Cardiac muscle cell (in vitro differentiated cells and primary cell): ENCODE measurements at regions not wholly inside any gene's neighbourhood (a gene's known extent, or its start where the extent isn't known, plus 50 kb on each side); places are given as distances from the start of the nearest gene placed in this dataset.
A peak's percentile ranks its signal among the peaks of the same experiment; 100 is the strongest.
"Not testable (repeated sequence)": the region's sequence is repeated elsewhere in the genome, so short reads cannot be mapped to it uniquely, and the experiment has no call there.

Source experiments
- DNase-seq, 2 donors: peaks; one replicate each; pipeline versions ENCODE4 v3.0.0 to v3.0.0-alpha.2; 2010 to 2017; ENCODE audit warnings: low read depth in 1 of 2, low spot score in 1 of 2
- H3K27ac ChIP-seq: fragments of 200-600 bp; sonication (generic); 2 replicates; pipeline ENCODE4 v1.5.1; 2016
- H3K27me3 ChIP-seq: fragments of 200-600 bp; sonication (generic); 2 replicates; pipeline ENCODE4 v1.6.0; 2016; ENCODE audit warnings: control low read depth
- H3K36me3 ChIP-seq: fragments of 200-600 bp; sonication (generic); 2 replicates; pipeline ENCODE4 v1.5.1; 2016; ENCODE audit warnings: control low read depth
- H3K4me1 ChIP-seq: fragments of 200-600 bp; sonication (generic); 2 replicates; pipeline ENCODE4 v1.8.1; 2017; ENCODE audit warnings: low read depth, mild to moderate bottlenecking, mixed run types
- H3K4me3 ChIP-seq: fragments of 200-600 bp; sonication (generic); 2 replicates; pipeline ENCODE4 v1.5.1; 2016; ENCODE audit warnings: mild to moderate bottlenecking
- H3K9me3 ChIP-seq: fragments of 200-600 bp; sonication (generic); 2 replicates; pipeline ENCODE4 v1.5.1; 2017; ENCODE audit warnings: low read depth, mild to moderate bottlenecking, control low read depth
- CTCF ChIP-seq: IDR thresholded peaks from 2 replicates; pipeline ENCODE4 v1.5.1; 2012; ENCODE audit warnings: low read depth, mild to moderate bottlenecking, low read length

- no peak for TF ChIP-seq CTCF
- H3K27me3 ChIP-seq: no peaks in the 10 kb centered on the region
- H3K4me1 ChIP-seq: peaks cover 7% of the 10 kb centered on the region
- no peak overlapping the region for H3K4me3 ChIP-seq
- no peaks in the 10 kb centered on the region for H3K36me3 ChIP-seq
- no peak overlapping the region for H3K27ac ChIP-seq
- no peaks in the 10 kb centered on the region for H3K9me3 ChIP-seq
- DNase-seq: no peak
These were observed 57.5 kb upstream of the LMO2 start for GRCh38 chr11:33949252-33949913.

GRCh38 chr11:33948494-33948893 lies 56.6 kb upstream of the LMO2 start:
- no peak for DNase-seq
- Histone ChIP-seq H3K27ac (no peak overlapping the region), H3K4me3 (no peak overlapping the region), H3K27me3 (no peaks in the 10 kb centered on the region), H3K4me1 (peaks cover 7% of the 10 kb centered on the region), H3K9me3 (no peaks in the 10 kb centered on the region), H3K36me3 (no peaks in the 10 kb centered on the region)
- TF ChIP-seq CTCF: no peak

- H3K36me3 ChIP-seq, H3K4me3 ChIP-seq, H3K27ac ChIP-seq, H3K27me3 ChIP-seq, H3K9me3 ChIP-seq, H3K4me1 ChIP-seq, DNase-seq: not testable (repeated sequence)
These were observed 56.0 kb upstream of the LMO2 start for GRCh38 chr11:33947918-33948317.

GRCh38 chr11:33946930-33947329 lies 55.1 kb upstream of the LMO2 start:
- Histone ChIP-seq H3K27ac (no peak overlapping the region), H3K9me3 (no peaks in the 10 kb centered on the region), H3K4me3 (no peak overlapping the region), H3K27me3 (no peaks in the 10 kb centered on the region), H3K36me3 (no peaks in the 10 kb centered on the region), H3K4me1 (peaks cover 8% of the 10 kb centered on the region)
- TF ChIP-seq CTCF: no peak
- DNase-seq: no peak

- no peaks in the 10 kb centered on the region for H3K27me3 ChIP-seq
- H3K4me1 ChIP-seq: peaks cover 14% of the 10 kb centered on the region
These were observed 53.8 kb upstream of the LMO2 start for GRCh38 chr11:33945481-33946268.

More at GRCh38 chr11:33945481-33946268, 53.8 kb upstream of the LMO2 start:
- Histone ChIP-seq H3K9me3 (no peaks in the 10 kb centered on the region), H3K4me3 (no peak overlapping the region), H3K27ac (peak overlapping the region; percentile 94), H3K36me3 (no peaks in the 10 kb centered on the region)
- TF ChIP-seq CTCF: no peak
- peak in 1 of 2 donors; percentile 46 for DNase-seq
